Gastrocnemius medialis (tissue), 4 donors: ENCODE measurements at regions not wholly inside any gene's neighbourhood (a gene's known extent, or its start where the extent isn't known, plus 50 kb on each side); places are given as distances from the start of the nearest gene placed in this dataset.

ENCODE experiments used
- ATAC-seq, 2 donors: fragments of 150-250 bp; one replicate each; pipeline ENCODE4 v1.9.1; 2016
- DNase-seq, 2 donors: peaks; one replicate each; pipeline ENCODE4 v3.0.0-alpha.2; 2019
- H3K27ac ChIP-seq, 4 donors: fragments of 200-600 bp; sonication (generic); 1 replicate in 1 of 4; 2 replicates in 3 of 4; pipeline ENCODE4 v1.5.1; 2016 to 2018; ENCODE audit warnings: mild to moderate bottlenecking in 2 of 4, moderate library complexity in 1 of 4
- H3K27me3 ChIP-seq, 3 donors: fragments of 200-600 bp; sonication (generic) in 2 of 3; 1 replicate in 1 of 3; 2 replicates in 2 of 3; pipeline versions ENCODE4 v1.5.1 to v1.6.0; 2016 to 2019; ENCODE audit warnings: mild to moderate bottlenecking in 1 of 3, moderate library complexity in 1 of 3
- H3K36me3 ChIP-seq, 2 donors: fragments of 200-600 bp; sonication (generic) in 1 of 2; one replicate each; pipeline ENCODE4 v1.5.1; 2017 to 2018
- H3K4me1 ChIP-seq, 2 donors: fragments of 200-600 bp; sonication (generic) in 1 of 2; one replicate each; pipeline ENCODE4 v1.5.1; 2016 to 2017; ENCODE audit warnings: mild to moderate bottlenecking in 2 of 2
- H3K4me3 ChIP-seq, 4 donors: fragments of 200-600 bp; sonication (generic) in 3 of 4; 1 replicate in 1 of 4; 2 replicates in 3 of 4; pipeline ENCODE4 v1.5.1; 2016 to 2019; ENCODE audit warnings: mild to moderate bottlenecking in 2 of 4
- H3K9me3 ChIP-seq, 3 donors: fragments of 200-600 bp; sonication (generic) in 2 of 3; 1 replicate in 1 of 3; 2 replicates in 2 of 3; pipeline ENCODE4 v1.5.1; 2016 to 2019
- POLR2A ChIP-seq, 2 donors: fragments of 450-650 bp; IDR thresholded peaks; one replicate each; pipeline ENCODE4 v1.6.1; 2017; ENCODE audit warnings: antibody characterized with exemption in 2 of 2, mild to moderate bottlenecking in 2 of 2, moderate library complexity in 2 of 2
- in situ Hi-C, 4 donors: fragments of 200-750 bp; cut with MboI; loops; one replicate each; pipeline versions ENCODE4 v1.15.0 to v1.8.0; 2017; ENCODE audit warnings: low sequenced_read_pairs in 4 of 4
- intact Hi-C: fragments of 100-400 bp; cut with DNase I; formaldehyde crosslinking; loops from one replicate; pipeline ENCODE4 v1.15.1; 2023; ENCODE audit warnings: low total_unique reads
- TF ChIP-seq, protein P1 (sequence below), 5 experiments: fragments of 450-650 bp in 3 of 5; fragments of 200-600 bp in 2 of 5; sonication (generic) in 2 of 5; IDR thresholded peaks in 4 of 5; conservative IDR thresholded peaks in 1 of 5; 1 replicate in 4 of 5; 2 replicates in 1 of 5; pipeline ENCODE4 v1.5.1; 2016 to 2019; ENCODE audit warnings: antibody characterized with exemption in 5 of 5, mild to moderate bottlenecking in 3 of 5, moderate library complexity in 3 of 5

DNA sequence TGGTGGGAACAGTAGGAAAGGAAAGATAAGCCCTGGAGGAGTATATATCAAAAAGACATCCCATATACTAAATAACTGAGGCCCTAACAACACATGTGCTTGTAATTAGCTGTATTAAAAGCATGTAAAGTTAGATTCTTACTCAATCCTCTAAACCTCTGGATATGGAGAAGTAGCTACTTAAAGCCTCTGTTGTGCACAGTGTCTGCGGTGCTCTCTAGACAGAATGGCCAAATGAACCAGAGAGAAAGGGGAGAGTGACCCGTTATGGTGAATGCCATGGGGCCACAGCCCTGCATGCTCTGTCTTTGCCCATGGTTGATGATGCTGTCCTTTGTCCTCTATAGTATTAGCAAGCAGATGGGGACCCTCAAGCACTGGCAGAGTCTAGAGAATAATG lies 104.4 kb upstream of the SLC8A1 start:
- Histone ChIP-seq H3K36me3 (no peaks in the 10 kb centered on the region), H3K27ac (no peak overlapping the region), H3K4me1 (no peaks in the 10 kb centered on the region), H3K27me3 (no peaks in the 10 kb centered on the region), H3K4me3 (no peak overlapping the region), H3K9me3 (no peaks in the 10 kb centered on the region)
- intact Hi-C loops (no loop called here), in situ Hi-C loops (loop anchor here (10.0 to 25.0 kb wide), 4 partner anchors 344 to 644 kb away; no protein-coding TSS in a partner anchor)
- ATAC-seq = no peak
- DNase-seq = no peak
- TF ChIP-seq POLR2A (IDR thresholded peaks at IDR 0.05) = no peak
- TF ChIP-seq, protein P1, sequence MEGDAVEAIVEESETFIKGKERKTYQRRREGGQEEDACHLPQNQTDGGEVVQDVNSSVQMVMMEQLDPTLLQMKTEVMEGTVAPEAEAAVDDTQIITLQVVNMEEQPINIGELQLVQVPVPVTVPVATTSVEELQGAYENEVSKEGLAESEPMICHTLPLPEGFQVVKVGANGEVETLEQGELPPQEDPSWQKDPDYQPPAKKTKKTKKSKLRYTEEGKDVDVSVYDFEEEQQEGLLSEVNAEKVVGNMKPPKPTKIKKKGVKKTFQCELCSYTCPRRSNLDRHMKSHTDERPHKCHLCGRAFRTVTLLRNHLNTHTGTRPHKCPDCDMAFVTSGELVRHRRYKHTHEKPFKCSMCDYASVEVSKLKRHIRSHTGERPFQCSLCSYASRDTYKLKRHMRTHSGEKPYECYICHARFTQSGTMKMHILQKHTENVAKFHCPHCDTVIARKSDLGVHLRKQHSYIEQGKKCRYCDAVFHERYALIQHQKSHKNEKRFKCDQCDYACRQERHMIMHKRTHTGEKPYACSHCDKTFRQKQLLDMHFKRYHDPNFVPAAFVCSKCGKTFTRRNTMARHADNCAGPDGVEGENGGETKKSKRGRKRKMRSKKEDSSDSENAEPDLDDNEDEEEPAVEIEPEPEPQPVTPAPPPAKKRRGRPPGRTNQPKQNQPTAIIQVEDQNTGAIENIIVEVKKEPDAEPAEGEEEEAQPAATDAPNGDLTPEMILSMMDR (IDR thresholded peaks at IDR 0.05 in 4 of 5, conservative IDR thresholded peaks at IDR 0.05 in 1 of 5) = no peak

DNA sequence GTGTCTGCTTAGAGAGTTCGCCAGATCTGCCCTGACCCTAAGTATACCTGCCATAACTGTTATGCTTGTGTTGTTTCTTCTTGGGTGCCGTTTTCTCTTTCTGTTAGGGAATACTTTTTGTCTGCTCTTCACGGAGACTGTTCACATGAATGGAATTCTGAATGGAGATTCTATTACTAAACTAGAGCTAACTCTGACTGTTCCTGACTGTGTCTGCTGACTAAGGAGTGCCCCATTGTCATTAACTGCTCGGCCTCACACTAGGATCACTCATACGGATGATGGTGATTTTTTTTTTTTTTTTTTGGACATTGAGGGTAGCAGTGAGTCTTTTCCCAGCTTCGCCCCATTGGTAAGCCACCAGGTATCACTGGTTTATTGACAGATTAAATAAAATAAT lies 104.8 kb upstream of the SLC8A1 start:
- DNase-seq = no peak
- H3K4me3 ChIP-seq = no peak overlapping the region
- in situ Hi-C loops = loop anchor here (10.0 to 25.0 kb wide), 4 partner anchors 344 to 644 kb away; no protein-coding TSS in a partner anchor
- no peaks in the 10 kb centered on the region for H3K9me3 ChIP-seq
- H3K4me1 ChIP-seq = no peaks in the 10 kb centered on the region
- no peak overlapping the region for H3K27ac ChIP-seq
- no peak for ATAC-seq
- no peak for TF ChIP-seq POLR2A (IDR thresholded peaks at IDR 0.05)
- TF ChIP-seq, protein P1 (IDR thresholded peaks at IDR 0.05 in 4 of 5, conservative IDR thresholded peaks at IDR 0.05 in 1 of 5) = no peak
- intact Hi-C loops = no loop called here
- H3K27me3 ChIP-seq = no peaks in the 10 kb centered on the region
- no peaks in the 10 kb centered on the region for H3K36me3 ChIP-seq

DNA sequence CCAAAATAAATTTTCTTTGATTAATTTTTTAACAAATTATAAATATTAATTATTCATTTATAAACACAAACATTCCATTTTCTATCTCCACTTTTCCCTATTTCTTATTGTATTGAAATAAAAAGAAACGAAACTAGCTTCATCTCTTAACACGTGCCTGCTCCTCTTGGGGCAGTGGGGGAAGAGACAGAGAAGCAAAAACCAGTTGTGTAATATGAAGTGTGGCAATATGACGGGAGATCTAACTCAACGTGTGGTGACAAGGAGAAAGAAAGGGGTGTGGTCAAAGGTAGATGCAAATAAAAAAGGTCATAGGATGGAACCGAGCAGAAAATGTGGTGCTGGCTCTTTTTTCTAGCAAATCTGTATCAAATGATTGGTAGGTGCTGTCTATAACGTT lies 106.9 kb upstream of the SLC8A1 start:
- ATAC-seq = no peak
- in situ Hi-C loops = loop anchor here (10.0 to 25.0 kb wide), 4 partner anchors 346 to 646 kb away; no protein-coding TSS in a partner anchor
- no peaks in the 10 kb centered on the region for H3K36me3 ChIP-seq
- no peaks in the 10 kb centered on the region for H3K9me3 ChIP-seq
- H3K27ac ChIP-seq = no peak overlapping the region
- intact Hi-C loops = no loop called here
- no peaks in the 10 kb centered on the region for H3K27me3 ChIP-seq
- no peak overlapping the region for H3K4me3 ChIP-seq
- H3K4me1 ChIP-seq = no peaks in the 10 kb centered on the region
- DNase-seq = no peak
- TF ChIP-seq, protein P1 (IDR thresholded peaks at IDR 0.05 in 4 of 5, conservative IDR thresholded peaks at IDR 0.05 in 1 of 5) = no peak
- no peak for TF ChIP-seq POLR2A (IDR thresholded peaks at IDR 0.05)

DNA sequence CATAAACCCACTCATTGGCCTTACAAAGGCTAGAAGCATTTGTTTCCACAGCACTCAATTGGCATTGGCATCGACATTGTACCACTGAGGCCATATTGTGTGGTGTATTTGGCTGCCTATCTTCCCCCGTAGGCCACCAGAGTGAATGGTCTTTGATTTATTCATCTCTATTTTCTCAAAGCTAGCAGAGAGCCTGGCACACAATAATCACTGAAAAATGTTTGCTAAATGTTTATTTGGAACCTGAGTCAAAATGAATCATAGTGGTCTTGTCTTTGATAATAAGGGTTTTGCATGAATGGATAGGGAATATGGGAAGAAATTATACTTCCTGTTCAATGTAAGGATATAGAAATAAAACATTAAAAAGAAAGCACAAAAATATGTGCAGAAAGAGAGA lies 107.3 kb upstream of the SLC8A1 start:
- in situ Hi-C loops = loop anchor here (10.0 to 25.0 kb wide), 4 partner anchors 347 to 647 kb away; no protein-coding TSS in a partner anchor
- H3K4me3 ChIP-seq = no peak overlapping the region
- ATAC-seq = no peak
- intact Hi-C loops = no loop called here
- DNase-seq = no peak
- no peak overlapping the region for H3K27ac ChIP-seq
- no peaks in the 10 kb centered on the region for H3K9me3 ChIP-seq
- no peaks in the 10 kb centered on the region for H3K4me1 ChIP-seq
- no peaks in the 10 kb centered on the region for H3K27me3 ChIP-seq
- H3K36me3 ChIP-seq = no peaks in the 10 kb centered on the region
- no peak for TF ChIP-seq POLR2A (IDR thresholded peaks at IDR 0.05)
- TF ChIP-seq, protein P1 (IDR thresholded peaks at IDR 0.05 in 4 of 5, conservative IDR thresholded peaks at IDR 0.05 in 1 of 5) = no peak

DNA sequence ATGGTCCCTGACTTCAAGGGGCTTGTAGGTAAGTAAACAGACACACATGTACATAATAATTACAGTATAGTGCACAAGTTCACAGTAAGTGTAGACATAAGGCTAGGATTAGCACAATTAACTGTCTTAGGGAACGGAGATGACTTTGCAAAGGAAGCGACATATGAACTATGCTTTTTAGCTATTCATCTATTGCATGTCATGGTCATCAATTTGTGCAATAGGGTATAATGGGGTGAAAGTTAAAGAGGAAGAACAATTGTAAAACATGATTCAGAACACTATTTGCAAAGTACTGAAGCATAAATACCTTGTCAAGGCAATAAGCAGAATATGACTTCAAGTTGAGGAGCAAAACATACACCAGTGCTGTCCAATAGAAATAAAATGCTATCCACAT lies 112.3 kb upstream of the SLC8A1 start:
- no peak for ATAC-seq
- Histone ChIP-seq H3K4me3 (no peak overlapping the region), H3K36me3 (no peaks in the 10 kb centered on the region), H3K9me3 (no peaks in the 10 kb centered on the region), H3K27ac (no peak overlapping the region), H3K4me1 (no peaks in the 10 kb centered on the region), H3K27me3 (no peaks in the 10 kb centered on the region)
- no peak for DNase-seq
- TF ChIP-seq, protein P1 (IDR thresholded peaks at IDR 0.05 in 4 of 5, conservative IDR thresholded peaks at IDR 0.05 in 1 of 5) = no peak
- TF ChIP-seq POLR2A (IDR thresholded peaks at IDR 0.05) = no peak
- intact Hi-C loops (no loop called here), in situ Hi-C loops (loop anchor here in 2 of 4 donors (25.0 kb wide), 2 partner anchors 352 to 652 kb away; no protein-coding TSS in a partner anchor)
